ENCODE measurements at regions not wholly inside any gene's neighbourhood (a gene's known extent, or its start where the extent isn't known, plus 50 kb on each side); places are given as distances from the start of the nearest gene placed in this dataset.

GRCh38 chr7:13032576-13032975 lies 345.1 kb downstream of the ARL4A start:
- Histone ChIP-seq H3K27me3 (ENCODE audit: insufficient read depth, low read length) (no peaks in the 10 kb centered on the region), H3K9me3 (ENCODE audit: control insufficient read depth in 1 of 2, insufficient read depth in 1 of 2, low read depth in 1 of 2, low read length in 2 of 2) (no peaks in the 10 kb centered on the region), H3K4me3 (replicated peaks in 1 of 2; ENCODE audit: low read depth in 1 of 2, low read length in 2 of 2) (no peak overlapping the region), H4K20me1 (ENCODE audit: insufficient read depth) (no peaks in the 10 kb centered on the region), H3K27ac (ENCODE audit: low read depth, low read length) (peak overlapping the region; percentile 41; the same call in 1 of the 2 replicates), H3K9ac (ENCODE audit: low read length) (no peak overlapping the region), H3K36me3 (ENCODE audit: control insufficient read depth in 1 of 2, insufficient read depth in 2 of 2, low read length in 2 of 2) (no peaks in the 10 kb centered on the region), H3K4me2 (ENCODE audit: low read length) (peak overlapping the region; percentile 27), H2AFZ (ENCODE audit: low read depth, low read length, poor library complexity, severe bottlenecking) (peak overlapping the region; percentile 86), H3K9me2 (ENCODE audit: insufficient read depth) (no peaks in the 10 kb centered on the region), H3K4me1 (ENCODE audit: control insufficient read depth in 1 of 2, insufficient read depth in 2 of 2, low read length in 2 of 2) (peaks cover 18 to 40% of the 10 kb centered on the region in 2 experiments; a peak in 3 of 4 replicates), H3K79me2 (ENCODE audit: insufficient read depth, low read length) (no peaks in the 10 kb centered on the region)
- RAD21 ChIA-PET (ENCODE audit: low non-redundant PET in 1 of 2, low total read pairs in 2 of 2, uncharacterized antibody in 2 of 2, unreplicated experiment in 2 of 2), result no interaction called here
- POLR2A ChIA-PET, result interaction anchor here (1.3 to 3.3 kb wide), 3 partner anchors 9 to 346 kb away, joined by 3 to 9 read pairs (median 4); partner anchors contain the start of gene ARL4A
- CTCF ChIA-PET, result interaction anchor here (1.3 kb wide), 1 partner anchor 9 kb away, joined by 3 read pairs; no protein-coding TSS in a partner anchor
- intact Hi-C loops (cut with micrococcal nuclease), result no loop called here
- ATAC-seq (peak; percentile 80), DNase-seq (ENCODE audit: low read depth, low spot score) (no peak)
- TF ChIP-seq RAD21 (IDR thresholded peaks at IDR 0.05; ENCODE audit: low read depth) (peak; percentile 39; the same call in 1 of the 2 replicates), FOSL1 (IDR thresholded peaks at IDR 0.05; ENCODE audit: low read depth) (no peak), EZH2phosphoT487 (IDR thresholded peaks at IDR 0.05; ENCODE audit: borderline replicate concordance) (no peak)
- TF ChIP-seq, protein P1, sequence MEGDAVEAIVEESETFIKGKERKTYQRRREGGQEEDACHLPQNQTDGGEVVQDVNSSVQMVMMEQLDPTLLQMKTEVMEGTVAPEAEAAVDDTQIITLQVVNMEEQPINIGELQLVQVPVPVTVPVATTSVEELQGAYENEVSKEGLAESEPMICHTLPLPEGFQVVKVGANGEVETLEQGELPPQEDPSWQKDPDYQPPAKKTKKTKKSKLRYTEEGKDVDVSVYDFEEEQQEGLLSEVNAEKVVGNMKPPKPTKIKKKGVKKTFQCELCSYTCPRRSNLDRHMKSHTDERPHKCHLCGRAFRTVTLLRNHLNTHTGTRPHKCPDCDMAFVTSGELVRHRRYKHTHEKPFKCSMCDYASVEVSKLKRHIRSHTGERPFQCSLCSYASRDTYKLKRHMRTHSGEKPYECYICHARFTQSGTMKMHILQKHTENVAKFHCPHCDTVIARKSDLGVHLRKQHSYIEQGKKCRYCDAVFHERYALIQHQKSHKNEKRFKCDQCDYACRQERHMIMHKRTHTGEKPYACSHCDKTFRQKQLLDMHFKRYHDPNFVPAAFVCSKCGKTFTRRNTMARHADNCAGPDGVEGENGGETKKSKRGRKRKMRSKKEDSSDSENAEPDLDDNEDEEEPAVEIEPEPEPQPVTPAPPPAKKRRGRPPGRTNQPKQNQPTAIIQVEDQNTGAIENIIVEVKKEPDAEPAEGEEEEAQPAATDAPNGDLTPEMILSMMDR (IDR thresholded peaks at IDR 0.05 in 2 of 3, conservative IDR thresholded peaks at IDR 0.05 in 1 of 3; ENCODE audit: borderline replicate concordance in 1 of 3, insufficient read depth in 1 of 3, low read depth in 2 of 3, low read length in 2 of 3), result peak in 1 of 3 experiments; percentile 25; a peak in 2 of 6 replicates
- no TSS peak for BruUV-seq (replicated peaks)

DNA sequence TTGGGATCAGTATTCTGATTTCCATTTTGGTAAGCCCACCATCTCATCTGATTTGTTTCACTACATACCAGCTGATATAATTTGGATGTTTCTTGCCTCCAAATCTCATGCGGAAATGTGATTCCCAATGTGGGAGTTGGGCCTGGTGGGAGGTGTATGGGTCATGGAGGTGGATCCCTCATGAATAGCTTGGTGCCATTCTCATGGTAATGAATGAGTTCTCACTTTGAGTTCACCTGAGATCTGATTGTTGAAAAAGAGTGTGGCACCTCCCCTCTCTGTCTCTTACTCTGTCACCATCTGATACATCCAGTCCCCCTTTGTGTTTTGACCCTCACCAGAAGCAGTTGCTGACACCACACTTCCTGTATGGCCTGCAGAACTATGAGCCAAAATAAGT lies 347.3 kb downstream of the ARL4A start:
- BruUV-seq (replicated peaks), result no TSS peak
- Histone ChIP-seq H3K27me3 (ENCODE audit: insufficient read depth, low read length) (no peaks in the 10 kb centered on the region), H3K4me2 (ENCODE audit: low read length) (no peak overlapping the region), H3K4me1 (ENCODE audit: control insufficient read depth in 1 of 2, insufficient read depth in 2 of 2, low read length in 2 of 2) (peaks cover 18 to 44% of the 10 kb centered on the region in 2 experiments; a peak in 3 of 4 replicates), H3K9ac (ENCODE audit: low read length) (no peak overlapping the region), H3K36me3 (ENCODE audit: control insufficient read depth in 1 of 2, insufficient read depth in 2 of 2, low read length in 2 of 2) (no peaks in the 10 kb centered on the region), H3K4me3 (replicated peaks in 1 of 2; ENCODE audit: low read depth in 1 of 2, low read length in 2 of 2) (no peak overlapping the region), H3K9me2 (ENCODE audit: insufficient read depth) (no peaks in the 10 kb centered on the region), H3K27ac (ENCODE audit: low read depth, low read length) (no peak overlapping the region), H3K9me3 (ENCODE audit: control insufficient read depth in 1 of 2, insufficient read depth in 1 of 2, low read depth in 1 of 2, low read length in 2 of 2) (no peaks in the 10 kb centered on the region), H3K79me2 (ENCODE audit: insufficient read depth, low read length) (no peaks in the 10 kb centered on the region), H4K20me1 (ENCODE audit: insufficient read depth) (no peaks in the 10 kb centered on the region), H2AFZ (ENCODE audit: low read depth, low read length, poor library complexity, severe bottlenecking) (peak overlapping the region; percentile 11)
- POLR2A ChIA-PET, result no interaction called here
- intact Hi-C loops (cut with micrococcal nuclease), result no loop called here
- ATAC-seq (no peak), DNase-seq (ENCODE audit: low read depth, low spot score) (no peak)
- RAD21 ChIA-PET (ENCODE audit: low non-redundant PET in 1 of 2, low total read pairs in 2 of 2, uncharacterized antibody in 2 of 2, unreplicated experiment in 2 of 2), result no interaction called here
- CTCF ChIA-PET, result no interaction called here
- TF ChIP-seq ELF1 (IDR thresholded peaks at IDR 0.05; ENCODE audit: borderline replicate concordance, low read depth), result no peak
- TF ChIP-seq, protein P1 (IDR thresholded peaks at IDR 0.05 in 2 of 3, conservative IDR thresholded peaks at IDR 0.05 in 1 of 3; ENCODE audit: borderline replicate concordance in 1 of 3, insufficient read depth in 1 of 3, low read depth in 2 of 3, low read length in 2 of 3), result no peak
- no peak for TF ChIP-seq RAD21 (IDR thresholded peaks at IDR 0.05; ENCODE audit: low read depth)
- no peak for TF ChIP-seq ZFX (IDR thresholded peaks at IDR 0.05)
- no peak for TF ChIP-seq CEBPB (IDR thresholded peaks at IDR 0.05; ENCODE audit: low read depth)
- TF ChIP-seq, protein P2, sequence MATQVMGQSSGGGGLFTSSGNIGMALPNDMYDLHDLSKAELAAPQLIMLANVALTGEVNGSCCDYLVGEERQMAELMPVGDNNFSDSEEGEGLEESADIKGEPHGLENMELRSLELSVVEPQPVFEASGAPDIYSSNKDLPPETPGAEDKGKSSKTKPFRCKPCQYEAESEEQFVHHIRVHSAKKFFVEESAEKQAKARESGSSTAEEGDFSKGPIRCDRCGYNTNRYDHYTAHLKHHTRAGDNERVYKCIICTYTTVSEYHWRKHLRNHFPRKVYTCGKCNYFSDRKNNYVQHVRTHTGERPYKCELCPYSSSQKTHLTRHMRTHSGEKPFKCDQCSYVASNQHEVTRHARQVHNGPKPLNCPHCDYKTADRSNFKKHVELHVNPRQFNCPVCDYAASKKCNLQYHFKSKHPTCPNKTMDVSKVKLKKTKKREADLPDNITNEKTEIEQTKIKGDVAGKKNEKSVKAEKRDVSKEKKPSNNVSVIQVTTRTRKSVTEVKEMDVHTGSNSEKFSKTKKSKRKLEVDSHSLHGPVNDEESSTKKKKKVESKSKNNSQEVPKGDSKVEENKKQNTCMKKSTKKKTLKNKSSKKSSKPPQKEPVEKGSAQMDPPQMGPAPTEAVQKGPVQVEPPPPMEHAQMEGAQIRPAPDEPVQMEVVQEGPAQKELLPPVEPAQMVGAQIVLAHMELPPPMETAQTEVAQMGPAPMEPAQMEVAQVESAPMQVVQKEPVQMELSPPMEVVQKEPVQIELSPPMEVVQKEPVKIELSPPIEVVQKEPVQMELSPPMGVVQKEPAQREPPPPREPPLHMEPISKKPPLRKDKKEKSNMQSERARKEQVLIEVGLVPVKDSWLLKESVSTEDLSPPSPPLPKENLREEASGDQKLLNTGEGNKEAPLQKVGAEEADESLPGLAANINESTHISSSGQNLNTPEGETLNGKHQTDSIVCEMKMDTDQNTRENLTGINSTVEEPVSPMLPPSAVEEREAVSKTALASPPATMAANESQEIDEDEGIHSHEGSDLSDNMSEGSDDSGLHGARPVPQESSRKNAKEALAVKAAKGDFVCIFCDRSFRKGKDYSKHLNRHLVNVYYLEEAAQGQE (IDR thresholded peaks at IDR 0.05; ENCODE audit: low read depth), result no peak
- TF ChIP-seq SIN3A (IDR thresholded peaks at IDR 0.05; ENCODE audit: low read depth), result no peak
- TF ChIP-seq EZH2 (IDR thresholded peaks at IDR 0.05), result no peak
- TF ChIP-seq CBX3 (IDR thresholded peaks at IDR 0.05; ENCODE audit: low read depth), result no peak
- no peak for TF ChIP-seq EGR1 (IDR thresholded peaks at IDR 0.05; ENCODE audit: low read depth)

All from HCT116 (cell line).